ENCODE measurements at regions not wholly inside any gene's neighbourhood (a gene's known extent, or its start where the extent isn't known, plus 50 kb on each side); places are given as distances from the start of the nearest gene placed in this dataset.

GRCh38 chr6:146868671-146869209, 270.0 kb downstream of the ADGB start:
- TF ChIP-seq CTCF (IDR thresholded peaks at IDR 0.05) (no peak), TP53 (CRISPR knock-in tag; IDR thresholded peaks at IDR 0.05) (no peak), TCF7 (CRISPR knock-in tag; IDR thresholded peaks at IDR 0.05; ENCODE audit: low read depth) (no peak), ATF2 (CRISPR knock-in tag; IDR thresholded peaks at IDR 0.05; ENCODE audit: borderline replicate concordance, low read depth) (no peak), CREB1 (CRISPR knock-in tag; IDR thresholded peaks at IDR 0.05) (no peak), FOXK1 (CRISPR knock-in tag; IDR thresholded peaks at IDR 0.05) (no peak), TEAD4 (CRISPR knock-in tag; IDR thresholded peaks at IDR 0.05) (no peak), CREM (CRISPR knock-in tag; IDR thresholded peaks at IDR 0.05) (no peak), MAX (CRISPR knock-in tag; IDR thresholded peaks at IDR 0.05) (no peak), ATF3 (CRISPR knock-in tag; conservative IDR thresholded peaks at IDR 0.05) (no peak), NR3C1 (CRISPR knock-in tag; conservative IDR thresholded peaks at IDR 0.05; ENCODE audit: low read depth) (no peak), SP1 (CRISPR knock-in tag; conservative IDR thresholded peaks at IDR 0.05) (no peak), AR (CRISPR knock-in tag; IDR thresholded peaks at IDR 0.05) (no peak), E2F1 (CRISPR knock-in tag; IDR thresholded peaks at IDR 0.05) (no peak)

Measured in WTC11 (cell line).